ENCODE measurements at regions not wholly inside any gene's neighbourhood (a gene's known extent, or its start where the extent isn't known, plus 50 kb on each side); places are given as distances from the start of the nearest gene placed in this dataset.

DNA sequence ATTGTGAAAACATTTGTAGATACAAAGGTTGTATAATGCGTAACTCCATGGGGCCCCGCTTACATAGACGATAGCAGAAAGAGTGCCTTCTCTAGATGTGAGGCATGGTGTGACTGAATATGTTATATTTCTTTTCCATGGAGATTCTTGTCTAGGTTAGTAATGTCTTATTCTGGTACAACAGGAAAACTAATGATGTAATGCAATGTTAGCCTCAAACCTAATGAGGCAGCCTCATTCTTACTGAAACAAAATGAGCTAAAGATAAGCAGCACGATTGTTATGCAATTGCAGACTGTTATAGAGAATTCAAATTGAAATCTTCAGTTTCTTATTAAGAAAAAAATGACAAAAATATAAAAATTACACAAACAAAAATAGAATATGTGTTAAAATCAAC, 171.1 kb upstream of the ANKRD50 start:
- in situ Hi-C loops (cut with MboI) (no loop called here), intact Hi-C loops (cut with micrococcal nuclease; ENCODE audit: unreplicated experiment) (no loop called here)
- POLR2A ChIA-PET, result no interaction called here
- Histone ChIP-seq H3K4me2 (ENCODE audit: control insufficient read depth, insufficient read depth) (no peak overlapping the region), H3K27me3 (replicated peaks in 1 of 2; ENCODE audit: control insufficient read depth in 2 of 2, insufficient read depth in 2 of 2, low read length in 1 of 2) (no peaks in the 10 kb centered on the region), H3K4me1 (ENCODE audit: control insufficient read depth, insufficient read depth, low read length) (no peaks in the 10 kb centered on the region), H4K20me1 (ENCODE audit: control insufficient read depth, insufficient read depth) (no peaks in the 10 kb centered on the region), H3K36me3 (ENCODE audit: control insufficient read depth in 2 of 2, insufficient read depth in 2 of 2, low read length in 1 of 2) (no peaks in the 10 kb centered on the region), H3K4me3 (no peak overlapping the region), H3K79me2 (ENCODE audit: control insufficient read depth, insufficient read depth, low read length) (no peaks in the 10 kb centered on the region), H3K9ac (ENCODE audit: control insufficient read depth, insufficient read depth, low read length) (no peak overlapping the region), H3K9me3 (replicated peaks; ENCODE audit: control insufficient read depth, insufficient read depth, low read length) (no peaks in the 10 kb centered on the region), H3K27ac (ENCODE audit: control insufficient read depth, insufficient read depth) (no peak overlapping the region), H2AFZ (ENCODE audit: control insufficient read depth, low read depth, low read length) (no peak overlapping the region)
- CTCF ChIA-PET, result no interaction called here
- ATAC-seq, result no peak
- TF ChIP-seq, protein P1, sequence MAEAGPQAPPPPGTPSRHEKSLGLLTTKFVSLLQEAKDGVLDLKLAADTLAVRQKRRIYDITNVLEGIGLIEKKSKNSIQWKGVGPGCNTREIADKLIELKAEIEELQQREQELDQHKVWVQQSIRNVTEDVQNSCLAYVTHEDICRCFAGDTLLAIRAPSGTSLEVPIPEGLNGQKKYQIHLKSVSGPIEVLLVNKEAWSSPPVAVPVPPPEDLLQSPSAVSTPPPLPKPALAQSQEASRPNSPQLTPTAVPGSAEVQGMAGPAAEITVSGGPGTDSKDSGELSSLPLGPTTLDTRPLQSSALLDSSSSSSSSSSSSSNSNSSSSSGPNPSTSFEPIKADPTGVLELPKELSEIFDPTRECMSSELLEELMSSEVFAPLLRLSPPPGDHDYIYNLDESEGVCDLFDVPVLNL (IDR thresholded peaks at IDR 0.05; ENCODE audit: low read depth, low read length), result no peak
- TF ChIP-seq BHLHE40 (IDR thresholded peaks at IDR 0.05; ENCODE audit: borderline replicate concordance in 1 of 2, low read depth in 2 of 2, low read length in 1 of 2), result no peak
- TF ChIP-seq, protein P2, sequence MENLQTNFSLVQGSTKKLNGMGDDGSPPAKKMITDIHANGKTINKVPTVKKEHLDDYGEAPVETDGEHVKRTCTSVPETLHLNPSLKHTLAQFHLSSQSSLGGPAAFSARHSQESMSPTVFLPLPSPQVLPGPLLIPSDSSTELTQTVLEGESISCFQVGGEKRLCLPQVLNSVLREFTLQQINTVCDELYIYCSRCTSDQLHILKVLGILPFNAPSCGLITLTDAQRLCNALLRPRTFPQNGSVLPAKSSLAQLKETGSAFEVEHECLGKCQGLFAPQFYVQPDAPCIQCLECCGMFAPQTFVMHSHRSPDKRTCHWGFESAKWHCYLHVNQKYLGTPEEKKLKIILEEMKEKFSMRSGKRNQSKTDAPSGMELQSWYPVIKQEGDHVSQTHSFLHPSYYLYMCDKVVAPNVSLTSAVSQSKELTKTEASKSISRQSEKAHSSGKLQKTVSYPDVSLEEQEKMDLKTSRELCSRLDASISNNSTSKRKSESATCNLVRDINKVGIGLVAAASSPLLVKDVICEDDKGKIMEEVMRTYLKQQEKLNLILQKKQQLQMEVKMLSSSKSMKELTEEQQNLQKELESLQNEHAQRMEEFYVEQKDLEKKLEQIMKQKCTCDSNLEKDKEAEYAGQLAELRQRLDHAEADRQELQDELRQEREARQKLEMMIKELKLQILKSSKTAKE (IDR thresholded peaks at IDR 0.05; ENCODE audit: low read depth, poor library complexity, severe bottlenecking), result no peak
- TF ChIP-seq STAT1 (conservative IDR thresholded peaks at IDR 0.05), result no peak
- TF ChIP-seq YBX1 (IDR thresholded peaks at IDR 0.05), result no peak
- TF ChIP-seq, protein P3, sequence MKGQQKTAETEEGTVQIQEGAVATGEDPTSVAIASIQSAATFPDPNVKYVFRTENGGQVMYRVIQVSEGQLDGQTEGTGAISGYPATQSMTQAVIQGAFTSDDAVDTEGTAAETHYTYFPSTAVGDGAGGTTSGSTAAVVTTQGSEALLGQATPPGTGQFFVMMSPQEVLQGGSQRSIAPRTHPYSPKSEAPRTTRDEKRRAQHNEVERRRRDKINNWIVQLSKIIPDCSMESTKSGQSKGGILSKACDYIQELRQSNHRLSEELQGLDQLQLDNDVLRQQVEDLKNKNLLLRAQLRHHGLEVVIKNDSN (IDR thresholded peaks at IDR 0.05; ENCODE audit: borderline replicate concordance, extremely low read length, insufficient read depth, low read depth, low read length), result no peak
- no peak for TF ChIP-seq SREBF2 (IDR thresholded peaks at IDR 0.05; ENCODE audit: low read length)
- TF ChIP-seq, protein P4, sequence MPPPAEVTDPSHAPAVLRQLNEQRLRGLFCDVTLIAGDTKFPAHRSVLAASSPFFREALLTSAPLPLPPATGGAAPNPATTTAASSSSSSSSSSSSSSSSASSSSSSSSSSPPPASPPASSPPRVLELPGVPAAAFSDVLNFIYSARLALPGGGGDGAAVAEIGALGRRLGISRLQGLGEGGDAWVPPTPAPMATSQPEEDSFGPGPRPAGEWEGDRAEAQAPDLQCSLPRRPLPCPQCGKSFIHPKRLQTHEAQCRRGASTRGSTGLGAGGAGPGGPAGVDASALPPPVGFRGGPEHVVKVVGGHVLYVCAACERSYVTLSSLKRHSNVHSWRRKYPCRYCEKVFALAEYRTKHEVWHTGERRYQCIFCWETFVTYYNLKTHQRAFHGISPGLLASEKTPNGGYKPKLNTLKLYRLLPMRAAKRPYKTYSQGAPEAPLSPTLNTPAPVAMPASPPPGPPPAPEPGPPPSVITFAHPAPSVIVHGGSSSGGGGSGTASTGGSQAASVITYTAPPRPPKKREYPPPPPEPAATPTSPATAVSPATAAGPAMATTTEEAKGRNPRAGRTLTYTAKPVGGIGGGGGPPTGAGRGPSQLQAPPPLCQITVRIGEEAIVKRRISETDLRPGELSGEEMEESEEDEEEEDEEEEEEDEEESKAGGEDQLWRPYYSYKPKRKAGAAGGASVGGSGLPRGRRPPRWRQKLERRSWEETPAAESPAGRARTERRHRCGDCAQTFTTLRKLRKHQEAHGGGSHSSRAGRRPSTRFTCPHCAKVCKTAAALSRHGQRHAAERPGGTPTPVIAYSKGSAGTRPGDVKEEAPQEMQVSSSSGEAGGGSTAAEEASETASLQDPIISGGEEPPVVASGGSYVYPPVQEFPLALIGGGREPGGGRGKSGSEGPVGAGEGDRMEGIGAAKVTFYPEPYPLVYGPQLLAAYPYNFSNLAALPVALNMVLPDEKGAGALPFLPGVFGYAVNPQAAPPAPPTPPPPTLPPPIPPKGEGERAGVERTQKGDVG (CRISPR knock-in tag; IDR thresholded peaks at IDR 0.05), result no peak
- no peak for TF ChIP-seq MTA2 (IDR thresholded peaks at IDR 0.05; ENCODE audit: low read depth)
- no peak for TF ChIP-seq IRF4 (IDR thresholded peaks at IDR 0.05; ENCODE audit: low read depth, low read length)
- TF ChIP-seq, protein P5, sequence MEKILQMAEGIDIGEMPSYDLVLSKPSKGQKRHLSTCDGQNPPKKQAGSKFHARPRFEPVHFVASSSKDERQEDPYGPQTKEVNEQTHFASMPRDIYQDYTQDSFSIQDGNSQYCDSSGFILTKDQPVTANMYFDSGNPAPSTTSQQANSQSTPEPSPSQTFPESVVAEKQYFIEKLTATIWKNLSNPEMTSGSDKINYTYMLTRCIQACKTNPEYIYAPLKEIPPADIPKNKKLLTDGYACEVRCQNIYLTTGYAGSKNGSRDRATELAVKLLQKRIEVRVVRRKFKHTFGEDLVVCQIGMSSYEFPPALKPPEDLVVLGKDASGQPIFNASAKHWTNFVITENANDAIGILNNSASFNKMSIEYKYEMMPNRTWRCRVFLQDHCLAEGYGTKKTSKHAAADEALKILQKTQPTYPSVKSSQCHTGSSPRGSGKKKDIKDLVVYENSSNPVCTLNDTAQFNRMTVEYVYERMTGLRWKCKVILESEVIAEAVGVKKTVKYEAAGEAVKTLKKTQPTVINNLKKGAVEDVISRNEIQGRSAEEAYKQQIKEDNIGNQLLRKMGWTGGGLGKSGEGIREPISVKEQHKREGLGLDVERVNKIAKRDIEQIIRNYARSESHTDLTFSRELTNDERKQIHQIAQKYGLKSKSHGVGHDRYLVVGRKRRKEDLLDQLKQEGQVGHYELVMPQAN (conservative IDR thresholded peaks at IDR 0.05), result no peak
- TF ChIP-seq EGR1 (IDR thresholded peaks at IDR 0.05; ENCODE audit: borderline replicate concordance in 1 of 2, low read depth in 2 of 2, low read length in 2 of 2), result no peak
- 71% methylated on average over 4 of the region's 4 CpGs for WGBS (ENCODE audit: insufficient coverage, insufficient replicate concordance, low lambda C conversion rate, missing lambda C conversion rate)
- SMC1A ChIA-PET (ENCODE audit: uncharacterized antibody, unreplicated experiment), result no interaction called here
- RAD21 ChIA-PET (ENCODE audit: unreplicated experiment), result no interaction called here
- FAIRE-seq, result no peak
- no TSS peak for BruUV-seq (replicated peaks)
- DNase-seq (ENCODE audit: low read depth, low spot score), result no peak

Data from GM12878 (cell line).